IMR-90 (cell line): ENCODE measurements at regions not wholly inside any gene's neighbourhood (a gene's known extent, or its start where the extent isn't known, plus 50 kb on each side); places are given as distances from the start of the nearest gene placed in this dataset.
"Not testable (repeated sequence)": the region's sequence is repeated elsewhere in the genome, so short reads cannot be mapped to it uniquely, and the experiment has no call there.

ENCODE experiments used
- ATAC-seq: fragments of 200-7000 bp; cut with Tn5 transposase; 2 replicates; pipeline ENCODE4 v1.9.1; 2020; ENCODE audit warnings: low read depth, mild to moderate bottlenecking, moderate library complexity
- BruUV-seq: library from RNA; stranded (reverse); fragments of 400-500 nt; replicated peaks from 2 replicates; lab custom pipeline; 2021; lab: Mats Ljungman, UMichigan
- CTCF ChIA-PET: fragments of 300-600 bp; formaldehyde crosslinking; extraction: SDS; loops from one replicate; lab custom pipeline; 2021; ENCODE audit warnings: antibody characterized with exemption; lab: Yijun Ruan, JAX
- POLR2A ChIA-PET: fragments of 300-600 bp; sonication (Branson Sonifier 250); formaldehyde crosslinking; loops from one replicate; lab custom pipeline; 2022; ENCODE audit warnings: antibody characterized with exemption; ENCODE audit not compliant: unreplicated experiment; lab: Charles Lee
- DNase-seq: peaks from one replicate; pipeline ENCODE4 v3.0.0; 2013
- H2AFZ ChIP-seq: replicated peaks from 2 replicates; pipeline ENCODE3; 2013; ENCODE audit warnings: low read length, mild to moderate bottlenecking; ENCODE audit not compliant: poor library complexity
- H2AK5ac ChIP-seq: 2 replicates; pipeline ENCODE4 v1.6.1; 2013; ENCODE audit warnings: low read depth, low read length, inconsistent platforms
- H2AK9ac ChIP-seq: replicated peaks from 2 replicates; pipeline ENCODE3; 2013; ENCODE audit warnings: mild to moderate bottlenecking, low read depth, low read length, moderate library complexity; ENCODE audit not compliant: poor library complexity
- H2BK120ac ChIP-seq: 2 replicates; pipeline ENCODE4 v1.6.1; 2013; ENCODE audit warnings: low read depth, low read length, inconsistent platforms
- H2BK15ac ChIP-seq: 3 replicates; pipeline ENCODE4 v1.6.1; 2013; ENCODE audit warnings: low read depth, low read length, inconsistent platforms
- H2BK20ac ChIP-seq: 2 replicates; pipeline ENCODE4 v1.6.1; 2013; ENCODE audit warnings: low read depth, mild to moderate bottlenecking, inconsistent platforms, low read length, moderate library complexity
- H2BK5ac ChIP-seq: 2 replicates; pipeline ENCODE4 v1.6.1; 2013; ENCODE audit warnings: mild to moderate bottlenecking, low read depth, low read length, inconsistent platforms; ENCODE audit not compliant: poor library complexity, severe bottlenecking
- H3K14ac ChIP-seq: replicated peaks from 2 replicates; pipeline ENCODE4 v1.6.1; 2013; ENCODE audit warnings: low read depth, low read length, inconsistent platforms
- H3K18ac ChIP-seq: 2 replicates; pipeline ENCODE4 v1.6.1; 2013; ENCODE audit warnings: low read depth, low read length, control low read depth
- H3K23ac ChIP-seq: 2 replicates; pipeline ENCODE4 v1.6.1; 2013; ENCODE audit warnings: low read depth, low read length, inconsistent platforms
- H3K27ac ChIP-seq: 2 replicates; pipeline ENCODE4 v1.5.1; 2013; ENCODE audit warnings: mild to moderate bottlenecking, control low read depth, low read length; ENCODE audit not compliant: insufficient read depth
- H3K27me3 ChIP-seq: 2 replicates; pipeline ENCODE4 v1.6.1; 2013; ENCODE audit warnings: low read length; ENCODE audit not compliant: control insufficient read depth, insufficient read depth
- H3K36me3 ChIP-seq: 2 replicates; pipeline ENCODE4 v1.6.1; 2013; ENCODE audit warnings: low read length, mixed read lengths; ENCODE audit not compliant: control insufficient read depth, insufficient read depth
- H3K4ac ChIP-seq: 2 replicates; pipeline ENCODE4 v1.6.1; 2013; ENCODE audit warnings: low read depth, low read length, inconsistent platforms
- H3K4me1 ChIP-seq: 2 replicates; pipeline ENCODE4 v1.6.1; 2013; ENCODE audit warnings: low read length, mixed read lengths; ENCODE audit not compliant: control insufficient read depth, insufficient read depth
- H3K4me2 ChIP-seq: 2 replicates; pipeline ENCODE4 v1.6.1; 2013; ENCODE audit warnings: low read depth, mild to moderate bottlenecking, control low read depth, low read length, moderate library complexity
- H3K4me3 ChIP-seq: 2 replicates; pipeline ENCODE4 v1.5.1; 2013; ENCODE audit warnings: low read depth, mild to moderate bottlenecking, control low read depth, low read length, moderate library complexity; ENCODE audit not compliant: insufficient read depth
- H3K56ac ChIP-seq: 2 replicates; pipeline ENCODE4 v1.6.1; 2013; ENCODE audit warnings: low read length, inconsistent platforms; ENCODE audit not compliant: insufficient read depth; ENCODE audit errors: extremely low read depth
- H3K79me1 ChIP-seq, 2 experiments: 2 replicates each; pipeline ENCODE4 v1.6.1; 2013; ENCODE audit warnings: low read length in 2 of 2, inconsistent platforms in 1 of 2, low read depth in 1 of 2
- H3K9ac ChIP-seq: 2 replicates; pipeline ENCODE4 v1.6.1; 2013; ENCODE audit warnings: low read depth, low read length, control low read depth
- H3K9me1 ChIP-seq: 2 replicates; pipeline ENCODE4 v1.6.1; 2013; ENCODE audit warnings: low read length, inconsistent platforms; ENCODE audit not compliant: insufficient read depth
- H3K9me3 ChIP-seq: 2 replicates; pipeline ENCODE4 v1.6.1; 2013; ENCODE audit warnings: low read length; ENCODE audit not compliant: control insufficient read depth, insufficient read depth
- H4K20me1 ChIP-seq: 2 replicates; pipeline ENCODE4 v1.6.1; 2013; ENCODE audit warnings: low read length, inconsistent platforms; ENCODE audit not compliant: insufficient read depth
- H4K5ac ChIP-seq: 2 replicates; pipeline ENCODE4 v1.6.1; 2013; ENCODE audit warnings: mild to moderate bottlenecking, low read depth, low read length, control low read depth
- H4K8ac ChIP-seq, 2 experiments: 2 replicates each; pipeline ENCODE4 v1.6.1; 2013; ENCODE audit warnings: low read depth in 2 of 2, low read length in 2 of 2, control low read depth in 1 of 2, inconsistent platforms in 1 of 2
- H4K91ac ChIP-seq: 2 replicates; pipeline ENCODE4 v1.6.1; 2013; ENCODE audit warnings: low read depth, low read length, inconsistent platforms; ENCODE audit not compliant: insufficient read depth
- WGBS, 2 experiments: methylation state at CpG; one replicate each; pipeline versions ENCODE4 v1.1.5 to v1.1.7; 2013; ENCODE audit warnings: missing lambda C conversion rate in 2 of 2; ENCODE audit not compliant: insufficient read length in 1 of 2; ENCODE audit errors: extremely low coverage in 2 of 2; 5-methylcytosine and 5-hydroxymethylcytosine counted together
- dilution Hi-C: fragments of 300-500 bp; cut with HindIII; formaldehyde crosslinking; loops from one replicate; pipeline ENCODE4 v1.14.3; 2018; ENCODE audit warnings: low sequenced_read_pairs; ENCODE audit not compliant: unreplicated experiment
- in situ Hi-C: fragments of 300-500 bp; cut with MboI; formaldehyde crosslinking; loops from 3 replicates; pipeline ENCODE4 v1.14.3; 2019; ENCODE audit warnings: low sequenced_read_pairs, inconsistent platforms, mixed read lengths
- intact Hi-C: fragments of 100-400 bp; cut with micrococcal nuclease; formaldehyde crosslinking; loops from 2 replicates; pipeline ENCODE4 v1.10.0; 2022

DNA sequence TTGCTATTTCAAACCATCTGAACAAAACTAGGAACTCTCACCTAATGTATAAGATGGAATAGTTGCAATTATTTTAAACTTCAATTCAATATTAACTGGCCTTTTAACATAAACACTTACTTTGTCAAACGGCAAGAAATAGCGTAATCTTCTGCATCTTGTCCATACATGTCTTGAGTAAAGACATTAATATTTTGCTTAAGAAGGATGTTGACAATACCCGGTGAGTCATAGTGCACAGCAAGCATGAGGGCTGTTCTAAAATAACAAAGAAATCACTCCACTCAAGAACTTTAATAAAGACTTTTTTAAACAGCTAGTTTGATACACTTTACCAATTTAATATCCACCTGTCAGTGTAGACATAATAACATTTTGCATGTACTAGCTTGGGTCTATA is 240.9 kb downstream of the LIPI start:
- H2BK120ac ChIP-seq, H3K79me1 ChIP-seq, dilution Hi-C loops, H2BK15ac ChIP-seq, H3K36me3 ChIP-seq, H3K27ac ChIP-seq, H4K8ac ChIP-seq, in situ Hi-C loops, H3K4ac ChIP-seq, H3K14ac ChIP-seq, H3K27me3 ChIP-seq, H2AK9ac ChIP-seq, H3K23ac ChIP-seq, H4K20me1 ChIP-seq, H3K9ac ChIP-seq, H3K4me2 ChIP-seq, BruUV-seq, H2BK20ac ChIP-seq, H4K5ac ChIP-seq, H2BK5ac ChIP-seq, H3K4me3 ChIP-seq, POLR2A ChIA-PET, H2AK5ac ChIP-seq, H3K9me1 ChIP-seq, CTCF ChIA-PET, H3K56ac ChIP-seq, H3K9me3 ChIP-seq, H3K4me1 ChIP-seq, H2AFZ ChIP-seq, H4K91ac ChIP-seq, H3K18ac ChIP-seq: not testable (repeated sequence)
- ATAC-seq (peak; percentile 64), DNase-seq (peak; percentile 39)
- WGBS, 2 experiments, result no CpG with 5 or more reads among the region's 3 CpGs
- intact Hi-C loops, result loop anchor here (10.0 kb wide), 1 partner anchor 75 kb away; no protein-coding TSS in a partner anchor

DNA sequence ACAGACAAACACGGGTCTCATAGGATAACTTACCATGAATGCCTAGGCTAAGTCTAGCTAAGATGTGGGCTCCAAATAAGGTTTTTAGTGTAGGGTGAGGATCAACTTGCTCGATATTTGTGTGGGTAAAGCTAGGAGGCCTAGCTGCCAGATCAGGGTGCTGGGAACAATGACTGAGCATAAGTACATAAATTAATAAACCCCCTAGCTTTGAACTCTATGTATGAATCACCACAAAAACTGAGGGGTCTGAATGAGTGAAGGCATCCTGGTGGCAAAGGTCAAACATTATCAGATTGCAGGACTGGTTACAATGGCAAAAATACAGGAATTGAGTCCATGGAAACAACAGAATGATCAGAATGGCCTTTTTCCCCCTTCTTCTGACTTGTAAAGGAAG is 241.8 kb downstream of the LIPI start:
- intact Hi-C loops, result loop anchor here (10.0 kb wide), 1 partner anchor 76 kb away; no protein-coding TSS in a partner anchor

More for the DNA sequence above, 241.8 kb downstream of the LIPI start:
- H4K91ac ChIP-seq, H2BK20ac ChIP-seq, H2AK9ac ChIP-seq, H4K5ac ChIP-seq, H3K79me1 ChIP-seq, H3K27ac ChIP-seq, H2BK5ac ChIP-seq, H3K9me3 ChIP-seq, CTCF ChIA-PET, H3K9ac ChIP-seq, ATAC-seq, H2AK5ac ChIP-seq, dilution Hi-C loops, in situ Hi-C loops, H2BK15ac ChIP-seq, BruUV-seq, H3K18ac ChIP-seq, H3K4me2 ChIP-seq, H3K4me3 ChIP-seq, H3K56ac ChIP-seq, H2AFZ ChIP-seq, H3K4ac ChIP-seq, POLR2A ChIA-PET, H3K14ac ChIP-seq, H3K23ac ChIP-seq, H4K20me1 ChIP-seq, H3K9me1 ChIP-seq, DNase-seq, H3K36me3 ChIP-seq, H3K4me1 ChIP-seq, H3K27me3 ChIP-seq: not testable (repeated sequence)
- Histone ChIP-seq H2BK120ac (peak overlapping the region; percentile 40; the same call in 1 of the 2 replicates), H4K8ac (peak overlapping the region in 1 of 2 experiments; percentile 49; a peak in 1 of 4 replicates)
- no CpG with 5 or more reads among the region's 2 CpGs for WGBS, 2 experiments
